ENCODE measurements at regions not wholly inside any gene's neighbourhood (a gene's known extent, or its start where the extent isn't known, plus 50 kb on each side); places are given as distances from the start of the nearest gene placed in this dataset.

- Histone ChIP-seq H3K4me3 (ENCODE audit: low read depth, low read length) (no peak overlapping the region), H3K9me3 (ENCODE audit: control insufficient read depth, insufficient read depth, low read depth, low read length) (no peaks in the 10 kb centered on the region; the same call in 1 of the 2 replicates), H3K27ac (ENCODE audit: extremely low read depth, low read depth, low read length) (no peak overlapping the region), H3K4me1 (ENCODE audit: control insufficient read depth, insufficient read depth, low read length) (no peaks in the 10 kb centered on the region), H3K36me3 (ENCODE audit: control insufficient read depth in 2 of 2, insufficient read depth in 1 of 2, low read length in 2 of 2) (no peaks in the 10 kb centered on the region)
- TF ChIP-seq KLF1 (tag by site-specific recombination; IDR thresholded peaks at IDR 0.05) = no peak
- no peak for TF ChIP-seq ZNF560 (tag by site-specific recombination; IDR thresholded peaks at IDR 0.05; ENCODE audit: borderline replicate concordance)
- no peak for TF ChIP-seq ZNF280D (tag by site-specific recombination; IDR thresholded peaks at IDR 0.05)
- TF ChIP-seq KLF10 (tag by site-specific recombination; IDR thresholded peaks at IDR 0.05) = no peak
- no peak for TF ChIP-seq HOXD13 (CRISPR knock-in tag; IDR thresholded peaks at IDR 0.05; ENCODE audit: borderline replicate concordance)
- no peak for TF ChIP-seq ELK4 (IDR thresholded peaks at IDR 0.05; ENCODE audit: borderline replicate concordance, low read depth, low read length)
- TF ChIP-seq HOXA7 (CRISPR knock-in tag; IDR thresholded peaks at IDR 0.05; ENCODE audit: borderline replicate concordance) = no peak
- no peak for TF ChIP-seq ZNF521 (tag by site-specific recombination; IDR thresholded peaks at IDR 0.05)
- no peak for TF ChIP-seq ZNF473 (tag by site-specific recombination; IDR thresholded peaks at IDR 0.05)
- no peak for TF ChIP-seq ZNF548 (tag by site-specific recombination; IDR thresholded peaks at IDR 0.05)
- no peak for TF ChIP-seq ZSCAN5A (tag by site-specific recombination; IDR thresholded peaks at IDR 0.05)
- no peak for TF ChIP-seq ZNF837 (tag by site-specific recombination; IDR thresholded peaks at IDR 0.05)
- no peak for TF ChIP-seq ZNF610 (tag by site-specific recombination; IDR thresholded peaks at IDR 0.05; ENCODE audit: borderline replicate concordance)
- TF ChIP-seq RBAK (tag by site-specific recombination; IDR thresholded peaks at IDR 0.05) = no peak
- TF ChIP-seq ZNF335 (tag by site-specific recombination; conservative IDR thresholded peaks at IDR 0.05) = no peak
- ChIA-PET CTCF (no interaction called here), POLR2A (no interaction called here)
Observed at GRCh38 chr5:18091758-18092157, 457.5 kb downstream of the TAF11L14 start.

GRCh38 chr5:18095061-18095460 lies 460.8 kb downstream of the TAF11L14 start:
- no peak overlapping the region for H3K4me3 ChIP-seq (ENCODE audit: low read depth, low read length)
- POLR2A ChIA-PET = no interaction called here
- CTCF ChIA-PET = interaction anchor here (0.7 kb wide), 1 partner anchor 10 kb away, joined by 3 read pairs; no protein-coding TSS in a partner anchor
- no peaks in the 10 kb centered on the region; the same call in 1 of the 2 replicates for H3K9me3 ChIP-seq (ENCODE audit: control insufficient read depth, insufficient read depth, low read depth, low read length)
- no peaks in the 10 kb centered on the region for H3K4me1 ChIP-seq (ENCODE audit: control insufficient read depth, insufficient read depth, low read length)
- no peak overlapping the region for H3K27ac ChIP-seq (ENCODE audit: extremely low read depth, low read depth, low read length)
- TF ChIP-seq ZNF24 (tag by site-specific recombination; IDR thresholded peaks at IDR 0.05) (no peak), ZNF701 (tag by site-specific recombination; IDR thresholded peaks at IDR 0.05) (no peak), ZNF76 (tag by site-specific recombination; IDR thresholded peaks at IDR 0.05; ENCODE audit: borderline replicate concordance, low read depth) (no peak), ZNF146 (tag by site-specific recombination; IDR thresholded peaks at IDR 0.05) (no peak), ZBTB6 (tag by site-specific recombination; IDR thresholded peaks at IDR 0.05) (no peak)
- no peaks in the 10 kb centered on the region for H3K36me3 ChIP-seq (ENCODE audit: control insufficient read depth in 2 of 2, insufficient read depth in 1 of 2, low read length in 2 of 2)

Data from HEK293 (cell line).